Left forelimb (tissue), 1 donor: ENCODE measurements at regions not wholly inside any gene's neighbourhood (a gene's known extent, or its start where the extent isn't known, plus 50 kb on each side); places are given as distances from the start of the nearest gene placed in this dataset.

ENCODE experiments used
- DNase-seq: peaks from one replicate; pipeline ENCODE4 v3.0.0-alpha.2; 2018; ENCODE audit warnings: low spot score

DNA sequence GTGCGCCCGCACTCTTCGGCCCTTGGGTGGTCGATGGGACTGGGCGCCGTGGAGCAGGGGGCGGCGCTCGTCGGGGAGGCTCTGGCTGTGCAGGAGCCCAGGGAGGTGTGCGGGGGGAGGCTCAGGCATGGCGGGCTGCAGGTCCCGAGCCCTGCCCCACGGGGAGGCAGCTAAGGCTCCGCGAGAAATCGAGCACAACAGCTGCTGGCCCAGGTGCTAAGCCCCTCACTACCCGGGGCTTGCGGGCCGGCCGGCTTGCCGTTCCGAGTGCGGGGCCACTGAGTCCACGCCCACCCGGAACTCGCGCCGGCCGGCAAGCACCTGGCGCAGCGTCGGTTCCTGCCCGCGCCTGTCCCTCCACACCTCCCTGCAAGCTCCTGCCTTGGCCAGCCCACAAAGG lies 462.3 kb upstream of the JARID2 start:
- no peak for DNase-seq

DNA sequence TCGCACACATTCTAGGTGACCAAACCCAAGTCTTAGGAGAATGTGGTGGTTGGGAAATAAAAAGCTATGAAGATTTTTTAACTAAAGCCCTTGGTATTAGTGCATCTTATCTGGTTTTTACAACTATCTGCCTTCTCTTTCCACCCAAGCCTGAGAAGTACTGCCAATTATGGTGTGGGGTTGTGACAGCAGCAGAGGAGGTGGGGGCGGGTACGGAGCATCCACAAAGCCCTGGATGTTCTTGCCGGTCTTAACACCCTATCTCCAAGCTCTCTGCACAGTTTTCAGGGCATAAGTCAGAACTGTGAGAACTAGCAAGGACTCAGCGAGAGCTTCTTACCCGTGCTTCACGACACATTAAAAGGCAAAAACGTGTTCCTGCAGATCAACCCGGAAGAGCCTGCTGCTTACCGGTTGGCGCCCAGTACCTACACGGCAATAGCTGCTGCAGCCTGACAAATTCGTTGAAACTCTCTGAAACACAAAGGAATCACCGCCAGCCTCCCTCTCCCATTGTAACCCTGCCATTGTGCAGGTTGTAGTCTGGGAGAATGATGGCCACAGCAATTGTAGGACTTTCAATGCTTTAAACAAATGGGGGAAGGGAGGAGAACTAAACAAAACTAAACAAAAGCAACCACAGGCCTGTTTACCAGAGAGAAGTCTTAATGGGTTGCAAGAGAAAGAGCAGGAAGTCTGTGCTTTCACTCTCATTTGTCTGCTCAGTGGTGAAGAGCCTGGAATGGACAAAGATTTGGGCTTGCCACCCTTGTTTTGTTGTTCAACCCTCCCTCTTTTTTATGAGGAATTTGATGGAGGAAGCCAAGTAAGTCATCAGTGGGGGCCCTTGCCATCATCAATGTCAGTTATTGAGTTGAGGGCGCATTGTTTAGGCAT lies 461.0 kb upstream of the JARID2 start:
- no peak for DNase-seq

DNA sequence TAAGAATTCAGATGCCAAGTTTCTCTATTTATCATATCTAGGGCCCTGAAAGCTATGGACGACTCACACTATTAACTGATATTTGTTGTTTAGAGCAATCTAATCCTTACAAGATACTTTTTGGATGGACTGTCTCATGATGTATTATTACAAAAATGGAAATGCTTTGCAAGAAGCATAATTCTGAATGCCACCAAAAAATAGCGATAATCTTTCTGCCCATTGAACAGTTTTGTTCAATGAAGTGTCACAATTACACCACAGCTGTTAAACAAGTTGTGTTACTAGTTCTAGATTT lies 460.4 kb upstream of the JARID2 start:
- no peak for DNase-seq

DNA sequence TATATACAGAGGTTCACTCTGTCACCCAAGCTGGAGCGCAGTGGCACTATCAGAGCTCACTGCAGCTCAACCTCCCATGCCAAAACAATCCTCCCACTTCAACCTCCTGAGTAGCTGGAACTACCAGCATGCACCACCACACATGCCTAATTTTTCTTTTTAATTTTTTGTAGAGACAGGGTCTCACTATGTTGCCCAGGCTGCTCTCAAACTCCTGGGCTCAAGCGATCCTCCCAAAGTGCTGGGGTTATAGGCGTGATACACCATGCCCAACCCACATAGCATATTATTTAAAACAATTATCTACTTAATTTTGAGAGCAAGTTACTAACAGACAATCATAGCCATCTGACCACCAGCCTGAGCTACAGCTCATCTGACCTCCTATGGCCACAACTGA lies 459.9 kb upstream of the JARID2 start:
- no peak for DNase-seq

DNA sequence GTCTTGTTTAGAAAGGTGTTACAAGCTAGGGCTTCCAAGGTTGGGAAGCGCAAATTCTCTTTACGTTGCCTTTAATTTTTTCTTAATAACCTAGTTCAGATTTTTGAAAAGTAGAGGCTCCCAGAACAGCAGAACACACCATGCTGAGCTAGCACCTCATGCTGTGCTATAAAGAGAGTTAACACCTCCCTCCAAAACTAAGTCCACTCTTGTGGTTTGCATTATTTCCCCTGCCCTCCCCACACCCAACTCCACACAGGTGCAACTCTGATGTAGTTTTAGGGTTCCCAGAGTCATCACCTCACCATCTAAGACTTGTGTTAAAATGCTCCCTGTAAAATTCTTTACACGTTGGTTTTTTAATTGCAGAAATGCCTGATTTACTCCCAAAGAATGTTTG lies 459.4 kb upstream of the JARID2 start:
- no peak for DNase-seq

DNA sequence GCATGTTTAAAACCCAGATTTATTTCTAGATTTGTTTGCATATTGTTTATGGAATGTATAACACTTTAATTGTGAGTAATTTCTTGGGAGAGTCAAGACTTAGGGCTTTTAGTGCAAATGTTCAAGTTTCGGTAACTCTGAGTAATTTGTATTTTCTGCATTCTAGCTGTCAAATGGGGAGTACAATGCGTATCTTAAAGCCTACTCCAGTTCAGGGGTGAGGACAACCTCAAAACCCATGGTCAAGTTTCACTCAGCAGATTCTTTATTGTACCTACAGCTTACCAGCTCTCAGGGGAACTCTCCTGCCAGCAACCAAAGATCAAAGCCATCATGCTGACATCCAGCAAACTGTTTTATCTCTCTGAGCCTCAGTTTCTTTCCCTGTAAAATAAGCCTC lies 458.6 kb upstream of the JARID2 start:
- DNase-seq, result no peak

DNA sequence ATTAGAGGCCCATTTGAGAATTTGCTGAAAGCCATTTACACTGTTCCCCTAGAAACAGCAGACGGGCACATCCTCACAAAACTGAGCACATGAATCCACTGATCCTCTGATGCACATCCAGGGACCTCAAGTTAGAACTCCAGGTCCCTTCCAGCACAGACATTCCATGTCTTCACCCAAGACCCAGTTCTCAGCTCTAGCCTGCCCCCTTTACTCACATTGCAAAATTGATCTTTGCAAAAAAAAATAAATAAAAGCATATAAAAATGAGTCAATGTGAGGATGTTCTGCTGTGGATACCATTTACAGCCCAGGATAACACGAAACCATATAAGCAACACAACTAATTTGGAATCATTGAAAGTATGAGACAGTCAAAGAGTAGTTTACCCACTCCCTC lies 458.2 kb upstream of the JARID2 start:
- no peak for DNase-seq

DNA sequence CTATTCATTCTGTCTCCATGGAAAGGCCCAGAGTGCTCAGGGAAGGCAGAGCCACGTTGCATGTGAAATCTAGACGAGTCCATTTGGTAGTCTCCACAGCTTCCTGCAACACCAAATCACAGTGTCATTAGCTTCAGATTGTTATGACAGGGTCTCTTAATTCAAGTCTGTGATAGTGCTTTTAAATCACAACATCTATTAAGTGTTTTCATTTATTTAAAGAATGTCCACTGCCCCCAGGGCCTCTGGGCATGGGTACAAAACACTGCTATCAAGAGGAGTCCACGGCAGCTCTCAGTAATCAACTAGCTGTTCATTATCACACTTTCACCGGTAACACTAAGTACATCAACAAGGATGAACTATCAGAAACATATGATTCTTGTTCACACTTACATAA lies 455.9 kb upstream of the JARID2 start:
- DNase-seq, result no peak

DNA sequence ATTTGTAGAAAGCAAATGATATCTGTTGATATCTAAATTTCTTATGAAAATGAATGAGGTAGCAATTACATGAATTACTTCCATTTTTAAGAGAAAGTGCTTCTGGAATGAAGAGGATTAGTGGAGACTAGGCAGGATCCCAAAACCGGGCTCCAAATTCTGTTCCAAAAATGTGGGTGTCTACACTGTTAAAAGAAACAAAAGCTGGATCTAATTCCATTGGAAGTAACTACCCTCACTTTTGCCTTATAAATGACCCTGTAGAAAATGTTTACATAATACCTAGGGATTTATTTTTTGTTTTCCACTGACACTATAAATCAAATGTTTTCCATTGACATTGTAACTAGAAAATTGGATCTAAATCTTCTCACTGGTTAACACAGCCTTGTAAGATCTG lies 454.9 kb upstream of the JARID2 start:
- DNase-seq, result no peak

DNA sequence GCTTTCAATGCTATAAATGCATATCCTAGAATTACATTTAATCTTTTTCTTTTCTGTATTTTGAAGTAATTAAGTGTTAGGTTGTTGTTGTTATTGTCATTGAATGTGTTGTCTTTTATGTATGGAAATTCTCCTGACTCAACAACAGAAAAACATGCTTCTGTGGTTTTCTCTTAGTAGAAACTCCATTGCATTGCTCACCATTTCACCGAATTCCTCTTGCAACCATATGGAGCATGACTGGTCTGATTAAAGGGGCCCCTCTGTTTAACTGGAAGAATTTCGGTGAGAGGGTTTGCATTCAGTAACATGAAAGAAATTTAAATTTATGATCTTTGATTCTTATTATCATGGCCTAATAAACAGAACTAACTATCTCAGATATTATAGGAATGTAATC lies 454.3 kb upstream of the JARID2 start:
- DNase-seq, result no peak

DNA sequence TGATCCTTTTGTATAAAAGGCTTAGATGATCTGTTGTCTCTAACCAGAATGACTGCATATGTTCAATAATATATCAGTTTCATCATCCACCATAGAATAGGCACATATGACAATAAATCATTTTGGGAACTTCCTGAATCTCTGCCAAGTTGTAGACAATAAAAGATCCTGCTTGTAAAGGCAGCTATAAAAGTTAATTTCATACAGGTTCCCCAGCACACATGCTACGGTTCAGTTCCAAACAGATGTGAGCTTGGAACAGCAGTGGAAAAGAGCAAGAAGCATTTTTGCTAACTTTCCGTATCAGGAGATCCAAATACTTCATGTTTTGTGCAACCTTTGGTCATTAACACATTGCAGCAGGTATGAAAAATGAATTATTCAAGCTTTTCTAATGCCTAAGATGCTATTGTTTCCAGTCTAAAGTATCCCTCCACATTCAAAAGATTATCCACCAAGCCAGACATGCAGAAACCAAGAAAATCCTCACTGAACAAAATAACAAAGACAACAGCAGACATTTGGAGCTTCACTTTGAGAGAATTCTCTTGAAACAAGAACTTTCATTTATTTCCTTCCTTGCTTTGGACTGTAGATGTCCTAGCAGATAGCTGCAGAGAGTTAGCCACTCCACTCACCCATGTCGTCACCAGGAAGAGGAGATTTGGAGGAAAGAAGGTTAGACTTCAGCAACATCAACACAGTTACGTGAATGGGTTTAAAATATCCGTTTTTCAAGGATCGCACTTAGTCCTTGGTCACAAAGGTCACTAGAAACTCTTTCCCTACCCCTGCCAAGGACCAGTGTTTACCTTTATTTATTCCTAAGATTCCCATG lies 453.5 kb upstream of the JARID2 start:
- no peak for DNase-seq

DNA sequence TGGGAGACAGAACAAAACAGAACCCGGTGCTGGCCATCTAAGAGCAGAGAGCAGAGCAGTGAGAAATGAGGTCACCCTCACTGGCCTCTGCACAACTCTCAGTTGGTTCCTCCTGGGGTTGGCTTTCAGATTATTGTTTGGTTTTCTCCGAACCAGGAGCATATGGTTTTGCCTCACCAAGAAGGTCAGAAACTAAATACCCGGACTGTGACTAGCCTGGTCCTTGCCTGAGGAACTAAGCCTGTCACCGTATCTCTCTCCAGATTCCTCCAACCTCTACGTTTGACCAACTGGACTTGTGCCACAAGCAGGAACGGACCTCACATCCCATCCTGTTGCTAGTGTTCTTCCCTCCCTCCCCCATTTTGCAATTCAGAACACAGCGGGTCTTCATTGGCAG lies 450.4 kb upstream of the JARID2 start:
- DNase-seq, result no peak

DNA sequence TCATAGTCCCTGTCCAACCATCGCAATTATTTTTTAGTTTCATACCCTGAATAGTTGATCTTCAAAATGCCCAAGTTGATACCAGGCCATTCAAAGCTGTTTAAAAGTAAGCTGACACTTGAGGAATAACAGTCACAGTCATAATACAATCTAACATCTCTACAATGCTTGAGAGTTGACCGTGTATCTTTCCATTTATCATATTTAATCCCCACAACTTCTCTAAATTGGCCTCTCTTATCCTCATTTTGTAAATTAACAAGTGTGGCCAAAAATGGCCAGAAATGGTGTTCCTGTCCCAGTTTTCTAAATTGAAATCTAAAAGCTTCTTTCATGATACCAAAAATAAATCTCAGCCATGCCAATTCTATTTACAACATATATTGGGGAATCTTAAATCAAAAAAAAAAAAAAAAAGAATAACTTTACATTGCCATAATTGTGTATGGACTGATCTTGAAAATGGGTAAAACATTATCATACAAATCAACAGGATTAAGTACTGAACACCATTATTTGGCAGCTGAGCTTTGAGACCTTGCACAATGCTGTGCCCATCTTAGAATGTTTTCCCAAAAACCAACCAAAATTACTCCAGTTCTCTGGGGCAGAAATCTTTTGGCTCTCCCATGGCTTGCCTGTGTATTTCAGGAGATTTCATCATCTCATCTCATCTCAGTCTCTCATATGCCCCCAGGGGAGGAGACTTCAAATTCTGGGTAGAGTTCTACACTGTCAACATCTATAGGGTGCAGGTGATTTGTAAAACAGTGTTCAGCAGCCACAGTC lies 448.7 kb upstream of the JARID2 start:
- no peak for DNase-seq

DNA sequence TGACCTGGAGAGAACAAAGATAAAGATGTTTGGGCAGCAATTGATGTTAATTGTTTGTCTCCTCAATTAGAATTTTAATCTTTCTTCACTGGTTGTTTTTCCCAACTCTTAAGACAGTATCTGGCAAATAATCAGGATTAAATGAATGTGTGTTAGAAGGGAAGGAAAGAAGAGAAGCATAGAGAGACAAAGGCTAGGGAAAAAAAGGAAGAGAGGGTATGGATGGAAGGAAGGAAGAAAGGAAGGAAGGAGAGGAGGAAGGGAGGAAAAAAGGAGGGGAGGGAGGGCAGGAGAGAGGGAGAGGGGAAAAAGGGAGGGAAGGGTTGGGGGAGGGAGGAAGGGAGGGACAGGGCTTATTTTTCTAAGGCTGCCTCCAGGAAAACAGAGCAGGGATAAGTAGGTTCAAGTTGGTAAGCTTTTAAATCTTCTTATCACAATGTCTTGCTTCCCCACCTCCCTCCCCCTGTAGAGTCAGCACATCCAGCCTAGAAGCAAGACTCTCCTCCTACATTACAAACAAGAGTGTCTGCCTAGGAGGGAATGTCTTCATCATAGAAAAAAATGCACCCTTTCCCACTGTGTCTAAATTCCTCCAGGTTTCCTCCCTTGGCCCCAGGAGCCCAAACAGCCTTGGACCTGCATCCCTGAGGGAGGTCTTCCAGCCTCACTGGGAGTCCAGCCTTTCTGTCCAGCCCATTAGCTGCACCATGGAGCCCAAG lies 447.8 kb upstream of the JARID2 start:
- DNase-seq, result no peak

DNA sequence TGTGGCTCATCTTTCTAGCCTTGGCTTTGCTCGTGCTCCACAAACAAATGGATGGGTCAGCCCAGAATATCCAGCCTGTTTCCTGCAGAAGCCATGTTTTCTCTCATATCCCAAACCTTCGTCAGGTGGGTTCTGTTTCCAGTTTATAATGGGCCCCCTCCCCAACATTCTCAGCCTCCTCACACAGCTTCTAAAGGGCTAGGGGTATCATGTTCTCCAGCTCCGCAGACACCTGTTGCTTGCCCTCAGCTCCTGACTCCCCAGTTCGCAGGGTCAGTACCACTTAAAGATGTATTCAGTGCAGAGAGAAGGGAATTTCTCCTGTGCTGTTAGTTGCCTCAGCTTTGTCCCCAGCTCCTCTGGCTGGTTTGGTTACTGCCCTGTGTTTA lies 447.3 kb upstream of the JARID2 start:
- DNase-seq, result no peak

DNA sequence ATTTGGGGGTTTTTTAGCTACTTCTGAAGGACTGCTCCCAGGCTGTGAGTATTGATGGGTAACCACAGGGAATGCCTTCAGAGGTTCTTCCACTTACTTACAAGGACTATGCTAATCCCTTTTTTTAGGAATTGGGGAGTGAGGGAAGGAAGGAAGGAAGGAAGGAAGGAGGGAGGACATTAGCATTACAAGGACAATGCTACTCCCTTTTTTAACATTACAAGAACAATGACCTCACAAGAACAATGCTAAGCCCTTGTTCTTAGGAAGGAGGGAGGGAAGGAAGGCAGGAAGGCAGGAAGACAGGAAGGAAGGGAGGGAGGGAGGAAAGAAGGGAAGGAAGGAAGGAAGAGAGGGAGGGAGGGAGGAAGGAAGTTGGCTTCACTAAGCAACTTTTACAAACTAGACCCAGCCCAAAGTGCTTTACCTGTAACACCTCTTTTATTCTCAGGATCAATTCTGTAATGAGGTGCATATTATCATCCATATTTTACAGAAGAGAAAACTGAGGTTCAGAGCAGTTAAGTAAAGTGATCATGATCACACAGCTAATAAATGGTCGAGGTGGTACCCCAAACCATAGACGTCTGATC lies 446.8 kb upstream of the JARID2 start:
- DNase-seq, result no peak

DNA sequence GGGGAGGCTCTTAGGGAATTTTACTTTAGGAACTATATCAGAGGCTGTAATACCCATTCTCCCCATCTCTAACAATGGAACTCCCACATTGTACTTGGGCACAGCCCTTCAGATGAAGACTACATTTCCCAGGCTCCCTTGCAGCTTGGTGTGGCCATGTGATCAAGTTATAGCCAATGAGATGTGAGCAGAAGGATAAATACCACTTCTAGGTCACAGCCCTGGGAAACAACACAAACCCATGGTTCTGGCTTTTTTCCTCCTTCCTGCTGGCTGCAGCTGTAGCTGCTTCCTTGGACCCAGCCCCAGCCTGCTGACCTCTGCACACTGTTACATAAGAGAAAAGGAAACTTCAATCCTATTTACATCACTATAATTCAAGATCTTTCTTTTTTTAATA lies 445.9 kb upstream of the JARID2 start:
- DNase-seq, result no peak

DNA sequence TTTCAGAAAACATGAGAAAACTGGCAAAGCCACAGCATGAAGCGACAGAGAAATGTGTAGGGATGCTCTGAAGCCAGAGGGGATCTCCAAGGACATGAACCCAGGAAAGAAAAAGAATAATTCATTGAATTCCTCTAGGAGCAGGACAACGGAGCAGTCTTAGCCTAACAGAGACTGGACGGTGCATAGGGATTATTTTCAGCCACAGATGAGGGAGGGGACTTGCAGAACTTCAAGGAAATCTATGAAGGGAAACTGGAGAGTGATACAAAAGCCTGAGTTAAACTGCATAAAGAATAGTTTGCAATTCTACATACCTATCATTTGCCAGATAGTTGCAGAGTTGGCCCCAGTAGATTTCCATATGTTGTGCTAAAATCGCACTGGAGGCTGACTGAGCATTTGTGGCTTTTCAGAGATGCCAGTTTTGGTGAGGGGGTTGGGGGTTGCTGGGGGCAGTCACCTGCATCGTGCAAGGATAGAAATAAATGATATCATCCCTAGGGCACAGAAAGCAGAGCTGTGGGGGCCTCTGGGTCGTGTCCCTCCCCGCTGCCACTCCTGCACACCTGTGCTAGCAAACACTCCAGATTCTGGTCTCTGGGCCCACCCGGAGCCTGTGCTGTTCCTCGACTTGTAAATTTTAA lies 443.2 kb upstream of the JARID2 start:
- DNase-seq, result no peak

DNA sequence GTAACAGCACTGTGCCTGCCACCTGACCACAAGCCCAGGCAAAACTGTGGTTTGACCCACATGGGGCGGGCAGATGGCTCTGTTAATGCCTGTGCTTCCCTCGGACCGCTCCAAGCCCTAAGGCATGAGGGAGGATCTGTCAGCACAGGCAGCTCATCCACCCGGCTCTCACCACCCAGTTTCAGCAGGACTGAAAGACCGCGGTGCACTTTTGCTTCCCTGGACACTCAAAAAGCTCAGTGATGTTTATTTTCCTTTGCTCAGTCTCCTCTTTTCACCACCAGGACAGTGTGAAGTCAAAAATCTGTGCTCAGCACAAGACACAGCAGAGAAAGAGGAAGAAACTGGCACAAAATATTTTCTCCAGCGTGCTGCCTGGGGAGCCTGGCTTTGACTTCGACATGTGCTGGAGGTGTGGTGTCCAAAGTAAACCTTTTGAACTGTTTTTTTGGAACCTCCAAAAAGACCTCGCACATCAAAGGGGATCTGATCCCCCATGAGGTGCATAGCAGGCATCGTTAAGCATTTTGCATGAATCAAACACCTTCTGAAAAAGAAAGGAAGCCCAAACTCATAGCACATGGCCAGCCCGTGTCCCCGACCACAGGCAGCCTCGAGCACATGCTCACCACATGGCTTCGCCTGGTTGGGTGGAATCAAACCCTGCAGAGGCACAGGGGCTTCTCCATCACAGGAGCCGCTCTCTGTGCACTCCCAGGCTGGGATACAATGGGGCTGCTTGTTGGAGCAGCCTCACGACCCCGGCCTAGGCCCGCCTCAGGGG lies 441.7 kb upstream of the JARID2 start:
- DNase-seq, result no peak

DNA sequence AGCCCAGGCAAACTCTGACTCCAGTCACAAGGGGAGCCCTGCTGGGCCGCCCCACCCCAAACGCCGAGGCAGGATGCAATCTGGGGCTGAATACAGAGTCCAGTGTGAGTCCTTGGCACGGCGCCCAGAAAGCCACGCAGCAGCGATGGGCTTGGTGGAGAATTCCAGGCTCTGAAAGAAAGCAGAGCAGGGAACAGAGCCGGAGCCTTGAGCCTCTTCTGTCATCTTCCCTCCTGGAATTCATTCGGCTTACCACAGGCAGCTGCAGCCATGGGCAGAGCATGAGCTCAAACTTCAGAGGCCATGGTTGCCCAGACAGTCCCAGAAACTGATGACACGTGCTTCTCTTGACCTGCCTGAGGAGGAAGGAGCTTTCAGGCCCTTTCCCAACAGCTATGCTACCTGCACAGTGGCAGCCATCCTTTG lies 441.1 kb upstream of the JARID2 start:
- DNase-seq, result peak; percentile 80
